ENCODE measurements at regions not wholly inside any gene's neighbourhood (a gene's known extent, or its start where the extent isn't known, plus 50 kb on each side); places are given as distances from the start of the nearest gene placed in this dataset.
A peak's percentile ranks its signal among the peaks of the same experiment; 100 is the strongest.
"Not testable (repeated sequence)": the region's sequence is repeated elsewhere in the genome, so short reads cannot be mapped to it uniquely, and the experiment has no call there.

DNA sequence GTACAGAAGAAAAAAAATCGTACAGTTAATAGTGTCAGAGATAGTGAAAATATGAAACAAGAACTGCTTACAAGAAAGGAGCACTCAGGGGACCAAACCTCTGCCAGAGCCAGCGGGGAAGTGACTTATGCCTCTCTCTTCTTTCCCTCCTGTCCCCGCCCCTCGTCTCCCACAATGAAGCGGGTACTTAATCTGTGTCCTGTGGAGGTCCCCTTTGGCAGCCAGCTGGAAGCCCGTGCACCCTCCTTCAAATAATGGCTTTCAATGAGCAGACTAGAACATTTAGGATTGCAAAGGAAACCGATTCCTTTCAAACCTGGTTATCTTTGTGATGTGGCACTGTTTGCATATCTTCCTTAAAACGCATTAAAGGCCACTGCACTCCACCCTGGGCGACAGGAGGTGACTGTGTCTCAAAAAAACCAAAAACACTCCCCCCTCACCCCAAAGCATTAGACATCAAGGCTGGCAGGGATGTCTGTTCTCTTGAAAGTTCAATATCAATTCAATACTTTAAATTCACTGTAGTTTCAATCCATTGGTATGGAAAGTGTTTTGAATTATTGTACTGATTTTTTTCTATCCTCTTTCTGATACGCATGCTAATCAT is 51.7 kb downstream of the PPIAL4C start:
- not testable (repeated sequence) for DNase-seq

- peak; percentile 60 for DNase-seq
Measured at GRCh38 chr1:149636286-149637122, 52.9 kb downstream of the PPIAL4C start.

DNA sequence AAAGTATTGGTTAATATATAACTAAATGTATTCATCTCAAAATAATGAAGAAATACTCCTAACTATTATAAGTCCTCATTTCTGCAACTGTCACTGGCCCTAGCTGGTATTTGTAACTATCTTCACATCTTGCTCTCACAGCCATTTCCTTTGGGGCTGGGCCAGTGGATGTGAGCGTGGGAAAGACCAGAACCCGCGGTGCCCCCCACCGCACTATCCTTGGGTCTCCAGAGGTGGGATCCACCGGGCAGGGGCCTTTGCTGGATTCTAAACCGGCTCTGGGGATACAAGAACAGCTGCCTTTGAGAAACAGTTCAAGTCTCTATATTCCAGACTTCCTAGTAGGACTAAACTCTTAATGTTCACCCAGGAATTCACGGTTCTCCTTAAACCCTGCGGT is 54.8 kb downstream of the PPIAL4C start:
- not testable (repeated sequence) for DNase-seq

- DNase-seq, result not testable (repeated sequence)
Measured at GRCh38 chr1:149638901-149639658, 55.4 kb downstream of the PPIAL4C start.

- DNase-seq, result not testable (repeated sequence)
Measured at GRCh38 chr1:149641179-149641578, 57.5 kb downstream of the PPIAL4C start.

DNA sequence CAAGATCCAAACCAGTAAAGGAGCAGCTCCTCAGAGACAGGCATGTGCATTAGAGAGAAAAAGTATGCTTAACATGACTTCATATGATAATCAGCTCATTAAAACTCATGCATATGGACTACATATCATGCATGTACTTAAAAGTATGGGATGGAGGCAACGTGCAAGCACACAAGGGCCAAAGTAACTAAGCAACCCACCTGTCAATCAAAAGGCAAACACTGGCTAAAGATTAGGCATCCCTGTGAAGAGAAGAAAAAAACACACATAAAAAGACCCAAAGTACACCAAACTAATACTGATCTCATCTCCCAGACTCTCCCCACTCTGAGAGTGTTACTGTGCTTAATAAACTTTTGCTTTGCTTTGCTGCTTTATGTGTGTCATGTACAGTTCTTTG is 61.2 kb downstream of the PPIAL4C start:
- not testable (repeated sequence) for DNase-seq

- not testable (repeated sequence) for DNase-seq
Measured at GRCh38 chr1:149646360-149647017, 62.8 kb downstream of the PPIAL4C start.

DNA sequence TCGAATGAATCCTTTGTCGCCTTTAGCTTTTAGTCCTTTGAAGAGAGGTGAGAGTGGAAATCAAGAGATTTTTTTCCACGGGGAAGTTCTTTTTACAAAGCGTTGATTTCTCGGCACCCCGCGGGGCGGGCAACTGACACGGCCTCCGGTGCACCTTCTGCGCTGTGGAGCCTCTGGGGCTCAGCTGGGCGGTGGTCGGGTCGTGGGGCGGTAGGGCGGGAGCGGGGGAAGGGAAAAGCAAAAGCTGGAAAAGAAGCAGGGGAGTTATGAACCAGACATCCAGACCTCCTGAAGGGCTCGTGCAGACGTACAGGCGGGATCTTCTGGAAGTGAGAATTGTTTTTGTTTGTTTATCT is 63.3 kb downstream of the PPIAL4C start:
- not testable (repeated sequence) for DNase-seq

DNA sequence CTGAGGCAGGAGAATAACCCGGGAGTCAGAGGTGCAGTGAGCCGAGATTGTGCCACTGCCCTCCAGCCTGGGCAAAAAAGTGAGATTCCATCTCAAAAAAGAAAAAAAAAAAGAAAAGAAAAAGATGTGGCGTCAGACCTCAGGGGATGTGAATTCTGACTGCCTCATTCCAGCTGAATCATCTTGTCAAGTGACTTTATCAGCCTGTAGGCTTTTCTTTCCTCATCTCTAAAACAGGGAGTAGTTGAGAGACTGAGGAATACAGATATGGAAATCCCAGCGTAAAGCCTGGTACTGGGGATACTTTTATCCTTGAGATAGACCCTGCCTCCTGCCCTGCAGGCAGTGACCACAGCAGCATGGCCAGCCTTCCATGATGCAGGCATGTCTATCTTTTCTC is 74.1 kb downstream of the PPIAL4C start:
- not testable (repeated sequence) for DNase-seq

- DNase-seq, result not testable (repeated sequence)
Measured at GRCh38 chr1:149658175-149658574, 74.5 kb downstream of the PPIAL4C start.

DNA sequence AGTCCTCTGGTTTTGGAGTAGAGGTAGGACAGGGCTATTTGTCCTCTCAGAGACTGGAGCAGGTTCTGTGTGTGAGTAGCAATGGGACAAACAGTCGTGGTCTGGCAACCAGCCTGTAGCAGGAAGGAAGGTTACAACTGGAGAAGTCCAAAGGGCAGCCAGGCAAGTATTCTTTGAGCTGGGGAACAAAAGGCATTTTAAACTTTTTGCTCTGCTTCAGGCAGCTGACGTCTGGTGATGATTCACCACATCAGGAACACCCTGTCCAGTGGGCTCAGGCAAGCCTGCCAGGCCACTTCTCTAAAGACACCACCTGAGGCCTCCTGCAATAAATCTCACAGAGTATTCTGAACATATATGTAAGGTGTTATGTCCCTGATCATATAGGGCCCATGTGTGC is 81.0 kb downstream of the PPIAL4C start:
- DNase-seq, result peak; percentile 26

GRCh38 chr1:149665033-149665432 is 81.4 kb downstream of the PPIAL4C start:
- not testable (repeated sequence) for DNase-seq

- DNase-seq, result not testable (repeated sequence)
Measured at GRCh38 chr1:149665528-149665927, 81.9 kb downstream of the PPIAL4C start.

DNA sequence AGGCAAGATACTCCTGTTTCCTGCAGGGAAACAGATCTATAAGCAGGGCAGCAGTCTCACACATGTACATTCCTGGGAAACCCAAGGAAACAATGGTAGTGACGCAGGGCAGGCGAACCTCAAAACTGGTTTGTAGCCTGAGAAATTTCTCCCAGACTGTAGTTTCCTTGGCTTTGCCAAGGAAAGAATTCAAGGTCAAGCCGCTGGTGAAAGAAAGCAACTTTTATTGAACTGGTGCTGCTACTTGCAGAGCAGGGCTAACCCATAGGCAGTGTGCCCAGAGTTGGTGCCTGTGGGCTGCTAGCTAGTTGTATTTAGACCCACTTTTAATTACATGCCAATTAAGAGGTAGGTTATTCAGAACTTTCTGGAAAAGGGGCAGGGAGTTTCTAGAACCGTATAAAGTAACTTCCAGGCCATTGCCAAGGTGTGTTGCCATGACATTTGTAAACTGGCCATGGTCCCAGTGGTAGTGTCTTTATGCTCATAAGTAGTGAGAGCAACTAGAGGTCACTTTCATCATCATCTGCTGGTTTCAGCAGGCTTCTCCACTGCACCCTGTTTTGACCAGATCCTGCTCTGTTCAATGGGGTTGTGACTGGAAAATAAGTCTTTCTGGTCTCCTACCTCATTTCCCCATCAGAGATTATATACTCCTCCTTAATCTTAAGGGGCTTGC is 89.7 kb downstream of the PPIAL4C start:
- not testable (repeated sequence) for DNase-seq

GRCh38 chr1:149674921-149675320 is 91.3 kb downstream of the PPIAL4C start:
- DNase-seq, result not testable (repeated sequence)

GRCh38 chr1:149677359-149677758 is 93.7 kb downstream of the PPIAL4C start:
- not testable (repeated sequence) for DNase-seq

- DNase-seq, result not testable (repeated sequence)
Measured at GRCh38 chr1:149686593-149687238, 95.8 kb upstream of the FCGR1A start.

DNA sequence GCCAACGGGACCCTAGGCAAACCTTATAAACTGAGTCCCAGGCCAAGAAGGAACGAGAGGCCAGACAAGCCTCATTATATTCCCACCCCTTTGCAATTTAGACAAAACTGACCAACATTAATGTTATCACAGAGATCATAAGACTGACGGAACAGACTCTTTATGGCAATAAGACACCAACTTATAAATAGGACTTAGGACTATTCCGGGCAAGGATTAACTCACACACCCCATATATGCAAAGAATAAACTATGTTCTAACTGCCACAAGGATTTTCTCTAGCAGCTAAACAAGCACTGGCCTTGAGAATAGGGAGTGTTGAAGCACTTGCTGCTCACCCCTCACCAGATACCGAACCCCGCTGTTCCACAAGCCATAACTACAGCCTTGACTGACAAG is 91.1 kb upstream of the FCGR1A start:
- DNase-seq, result not testable (repeated sequence)

- DNase-seq, result not testable (repeated sequence)
Measured at GRCh38 chr1:149692804-149693539, 89.5 kb upstream of the FCGR1A start.

GRCh38 chr1:149695066-149695465 is 87.4 kb upstream of the FCGR1A start:
- DNase-seq, result not testable (repeated sequence)

- DNase-seq, result not testable (repeated sequence)
Measured at GRCh38 chr1:149700220-149700619, 82.3 kb upstream of the FCGR1A start.

Measured in dermis blood vessel endothelial cell (primary cell).